ENCODE measurements at regions not wholly inside any gene's neighbourhood (a gene's known extent, or its start where the extent isn't known, plus 50 kb on each side); places are given as distances from the start of the nearest gene placed in this dataset.

DNA sequence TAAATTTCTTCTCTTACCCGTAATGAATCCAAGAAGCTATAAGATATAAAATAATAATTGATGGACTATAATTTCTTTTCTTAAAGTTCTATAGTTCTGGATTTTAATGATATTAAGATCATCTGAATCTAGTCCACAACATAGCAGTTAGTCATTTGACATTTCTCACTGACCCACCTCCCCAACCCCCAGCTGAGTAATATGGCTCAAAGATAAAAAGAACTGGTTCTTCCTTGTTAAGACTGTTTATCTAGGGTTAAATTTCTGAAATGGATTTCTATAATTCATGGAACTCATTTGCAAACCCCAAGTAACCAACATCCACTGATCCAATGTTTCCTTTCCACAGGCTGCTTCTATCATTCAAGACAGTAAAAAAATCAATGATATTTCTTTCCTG lies 133.9 kb upstream of the SOX9 start:
- H3F3A ChIP-seq (ENCODE audit: insufficient read depth, low read depth): no peaks in the 10 kb centered on the region
- BruUV-seq (replicated peaks): no TSS peak
- peak overlapping the region; percentile 27; the same call in 1 of the 2 replicates for H3K27ac ChIP-seq
- TF ChIP-seq EZH2 (IDR thresholded peaks at IDR 0.05; ENCODE audit: low read depth): no peak
- TF ChIP-seq, protein P1, sequence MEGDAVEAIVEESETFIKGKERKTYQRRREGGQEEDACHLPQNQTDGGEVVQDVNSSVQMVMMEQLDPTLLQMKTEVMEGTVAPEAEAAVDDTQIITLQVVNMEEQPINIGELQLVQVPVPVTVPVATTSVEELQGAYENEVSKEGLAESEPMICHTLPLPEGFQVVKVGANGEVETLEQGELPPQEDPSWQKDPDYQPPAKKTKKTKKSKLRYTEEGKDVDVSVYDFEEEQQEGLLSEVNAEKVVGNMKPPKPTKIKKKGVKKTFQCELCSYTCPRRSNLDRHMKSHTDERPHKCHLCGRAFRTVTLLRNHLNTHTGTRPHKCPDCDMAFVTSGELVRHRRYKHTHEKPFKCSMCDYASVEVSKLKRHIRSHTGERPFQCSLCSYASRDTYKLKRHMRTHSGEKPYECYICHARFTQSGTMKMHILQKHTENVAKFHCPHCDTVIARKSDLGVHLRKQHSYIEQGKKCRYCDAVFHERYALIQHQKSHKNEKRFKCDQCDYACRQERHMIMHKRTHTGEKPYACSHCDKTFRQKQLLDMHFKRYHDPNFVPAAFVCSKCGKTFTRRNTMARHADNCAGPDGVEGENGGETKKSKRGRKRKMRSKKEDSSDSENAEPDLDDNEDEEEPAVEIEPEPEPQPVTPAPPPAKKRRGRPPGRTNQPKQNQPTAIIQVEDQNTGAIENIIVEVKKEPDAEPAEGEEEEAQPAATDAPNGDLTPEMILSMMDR (conservative IDR thresholded peaks at IDR 0.05): no peak
- CTCF ChIA-PET: no interaction called here
- H3K36me3 ChIP-seq (ENCODE audit: low read depth): no peaks in the 10 kb centered on the region
- H3K27me3 ChIP-seq (ENCODE audit: insufficient read depth, low read depth): no peaks in the 10 kb centered on the region
- intact Hi-C loops (cut with micrococcal nuclease; ENCODE audit: unreplicated experiment): loop anchor here (5.0 kb wide), 1 partner anchor 1350 kb away; no protein-coding TSS in a partner anchor
- H3K79me2 ChIP-seq (ENCODE audit: low read depth): no peaks in the 10 kb centered on the region
- H3K9me3 ChIP-seq (ENCODE audit: insufficient read depth, low read depth): no peaks in the 10 kb centered on the region
- no peaks in the 10 kb centered on the region for H4K20me1 ChIP-seq (ENCODE audit: insufficient read depth)
- DNase-seq: no peak
- no peak overlapping the region for H3K4me3 ChIP-seq
- no peak overlapping the region; the same call in 1 of the 2 replicates for H3K4me2 ChIP-seq
- H3K4me1 ChIP-seq (replicated peaks; ENCODE audit: insufficient read depth): peaks cover 30% of the 10 kb centered on the region
- no peaks in the 10 kb centered on the region for H3K9me2 ChIP-seq (ENCODE audit: insufficient read depth)
- POLR2A ChIA-PET (ENCODE audit: unreplicated experiment): interaction anchor here (0.9 kb wide), 1 partner anchor 29 kb away, joined by 3 read pairs; no protein-coding TSS in a partner anchor
- no peak overlapping the region for H2AFZ ChIP-seq

DNA sequence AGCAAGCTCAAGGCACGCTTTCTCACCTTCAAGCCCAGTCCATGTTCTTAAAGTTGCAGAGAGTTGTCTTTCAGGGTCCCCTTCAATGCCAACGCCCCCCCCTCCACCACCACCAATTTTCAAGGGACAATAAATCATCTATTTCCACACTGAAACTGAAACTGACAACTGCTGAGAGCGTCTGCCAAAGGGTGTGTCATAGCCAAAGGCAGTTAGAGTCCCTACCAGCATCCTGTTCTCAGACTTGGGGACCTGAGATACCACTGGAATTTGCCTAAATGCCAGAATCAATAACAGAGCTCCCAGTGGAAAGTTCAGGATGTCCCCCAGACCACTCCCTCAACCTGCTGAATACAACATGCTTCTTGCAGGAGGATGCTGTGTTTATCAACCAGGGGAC lies 133.2 kb upstream of the SOX9 start:
- intact Hi-C loops (cut with micrococcal nuclease; ENCODE audit: unreplicated experiment): loop anchor here (5.0 kb wide), 1 partner anchor 1350 kb away; no protein-coding TSS in a partner anchor
- no TSS peak for BruUV-seq (replicated peaks)
- CTCF ChIA-PET: no interaction called here
- H3K79me2 ChIP-seq (ENCODE audit: low read depth): no peaks in the 10 kb centered on the region
- POLR2A ChIA-PET (ENCODE audit: unreplicated experiment): no interaction called here
- H3K4me3 ChIP-seq: no peak overlapping the region
- H3K27me3 ChIP-seq (ENCODE audit: insufficient read depth, low read depth): no peaks in the 10 kb centered on the region
- no peaks in the 10 kb centered on the region for H4K20me1 ChIP-seq (ENCODE audit: insufficient read depth)
- peak in 1 of 2 experiments; percentile 38 for DNase-seq
- no peak overlapping the region; the same call in 1 of the 2 replicates for H3K4me2 ChIP-seq
- no peak overlapping the region for H2AFZ ChIP-seq
- no peaks in the 10 kb centered on the region for H3K9me3 ChIP-seq (ENCODE audit: insufficient read depth, low read depth)
- no peak for TF ChIP-seq EZH2 (IDR thresholded peaks at IDR 0.05; ENCODE audit: low read depth)
- TF ChIP-seq, protein P1 (conservative IDR thresholded peaks at IDR 0.05): no peak
- no peaks in the 10 kb centered on the region for H3K36me3 ChIP-seq (ENCODE audit: low read depth)
- no peaks in the 10 kb centered on the region for H3K9me2 ChIP-seq (ENCODE audit: insufficient read depth)
- H3F3A ChIP-seq (ENCODE audit: insufficient read depth, low read depth): no peaks in the 10 kb centered on the region
- no peak overlapping the region for H3K27ac ChIP-seq
- peaks cover 30% of the 10 kb centered on the region for H3K4me1 ChIP-seq (replicated peaks; ENCODE audit: insufficient read depth)

DNA sequence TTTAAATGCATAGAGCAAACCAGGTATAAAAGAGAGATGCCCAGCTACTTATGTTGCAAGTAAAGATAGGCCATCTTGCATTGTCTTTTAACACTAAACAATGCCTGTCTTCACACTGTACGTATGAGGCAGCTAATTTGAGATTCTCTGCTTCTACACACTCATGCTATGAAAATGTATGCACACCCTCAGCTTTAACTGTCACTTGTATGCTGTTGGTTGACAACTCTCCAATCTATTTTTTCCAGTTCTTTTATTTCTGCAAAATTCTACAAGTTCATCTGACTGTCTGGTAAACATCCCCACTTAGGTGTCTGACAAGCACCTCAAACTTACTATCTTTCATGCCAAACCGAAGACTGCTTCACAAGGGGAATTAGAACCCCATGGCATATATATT lies 131.7 kb upstream of the SOX9 start:
- TF ChIP-seq, protein P1 (conservative IDR thresholded peaks at IDR 0.05): no peak
- no peak for TF ChIP-seq EZH2 (IDR thresholded peaks at IDR 0.05; ENCODE audit: low read depth)
- H3K27me3 ChIP-seq (ENCODE audit: insufficient read depth, low read depth): no peaks in the 10 kb centered on the region
- no peaks in the 10 kb centered on the region for H3K9me2 ChIP-seq (ENCODE audit: insufficient read depth)
- no peaks in the 10 kb centered on the region for H3K36me3 ChIP-seq (ENCODE audit: low read depth)
- no peak overlapping the region for H3K27ac ChIP-seq
- H3K79me2 ChIP-seq (ENCODE audit: low read depth): no peaks in the 10 kb centered on the region
- intact Hi-C loops (cut with micrococcal nuclease; ENCODE audit: unreplicated experiment): loop anchor here (5.0 kb wide), 1 partner anchor 1352 kb away; no protein-coding TSS in a partner anchor
- no peak overlapping the region for H2AFZ ChIP-seq
- H3F3A ChIP-seq (ENCODE audit: insufficient read depth, low read depth): no peaks in the 10 kb centered on the region
- no peaks in the 10 kb centered on the region for H3K9me3 ChIP-seq (ENCODE audit: insufficient read depth, low read depth)
- H4K20me1 ChIP-seq (ENCODE audit: insufficient read depth): no peaks in the 10 kb centered on the region
- ChIA-PET POLR2A (ENCODE audit: unreplicated experiment) (no interaction called here), CTCF (no interaction called here)
- H3K4me2 ChIP-seq: no peak overlapping the region
- DNase-seq: no peak
- peaks cover 30% of the 10 kb centered on the region for H3K4me1 ChIP-seq (replicated peaks; ENCODE audit: insufficient read depth)
- no TSS peak for BruUV-seq (replicated peaks)
- H3K4me3 ChIP-seq: no peak overlapping the region

Data from PC-9 (cell line).